GM13977 (cell line): ENCODE measurements at regions not wholly inside any gene's neighbourhood (a gene's known extent, or its start where the extent isn't known, plus 50 kb on each side); places are given as distances from the start of the nearest gene placed in this dataset.
"Not testable (repeated sequence)": the region's sequence is repeated elsewhere in the genome, so short reads cannot be mapped to it uniquely, and the experiment has no call there.

ENCODE experiments used
- DNase-seq: peaks from one replicate; pipeline ENCODE4 v3.0.0; 2012; ENCODE audit warnings: low spot score
- in situ Hi-C: fragments of 300-500 bp; cut with MboI; formaldehyde crosslinking; loops from one replicate; pipeline ENCODE4 v1.12.0; 2022; ENCODE audit warnings: low sequenced_read_pairs, low pct_unique_long_range_greater_than_20kb, mixed read lengths, inconsistent platforms; ENCODE audit not compliant: unreplicated experiment
- TF ChIP-seq, protein P1 (sequence below): IDR thresholded peaks from 2 replicates; pipeline ENCODE4 v1.5.1; 2012; ENCODE audit warnings: mild to moderate bottlenecking, control low read depth; ENCODE audit not compliant: insufficient read depth; ENCODE audit errors: extremely low read depth, missing control alignments

DNA sequence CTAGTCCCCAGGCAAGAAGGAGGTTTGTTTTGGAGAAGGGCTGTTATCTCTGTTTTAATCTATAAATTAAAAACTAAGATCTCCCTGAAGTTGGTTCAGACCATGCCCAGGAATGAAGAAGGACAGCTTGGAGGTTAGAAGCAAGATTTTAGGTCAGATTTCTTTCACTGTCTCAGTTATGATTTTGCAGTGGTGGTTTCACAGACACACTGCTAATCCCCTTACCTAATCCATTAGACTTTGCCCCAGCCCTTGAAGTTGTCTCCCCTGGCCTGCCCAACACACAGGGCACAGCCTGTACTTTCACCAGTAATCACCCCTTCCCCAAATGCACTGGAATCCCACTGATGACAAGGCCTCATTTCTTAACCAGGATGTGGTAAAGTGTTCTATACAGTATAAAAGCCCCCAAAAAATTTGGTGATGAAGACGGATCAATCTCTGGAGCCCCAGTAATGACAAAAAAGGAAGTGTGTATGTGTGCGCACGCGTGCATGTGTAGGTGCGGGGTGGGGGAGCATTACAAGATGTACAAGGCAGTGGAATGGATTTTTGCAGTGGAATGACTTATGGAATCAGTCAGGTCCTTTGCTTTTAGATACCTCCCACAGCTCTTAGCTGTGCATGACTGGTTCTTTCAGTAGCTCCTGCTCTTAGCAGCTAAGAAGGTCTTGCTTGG is 73.1 kb upstream of the TERB2 start:
- peak; percentile 12 for DNase-seq
- TF ChIP-seq, protein P1, sequence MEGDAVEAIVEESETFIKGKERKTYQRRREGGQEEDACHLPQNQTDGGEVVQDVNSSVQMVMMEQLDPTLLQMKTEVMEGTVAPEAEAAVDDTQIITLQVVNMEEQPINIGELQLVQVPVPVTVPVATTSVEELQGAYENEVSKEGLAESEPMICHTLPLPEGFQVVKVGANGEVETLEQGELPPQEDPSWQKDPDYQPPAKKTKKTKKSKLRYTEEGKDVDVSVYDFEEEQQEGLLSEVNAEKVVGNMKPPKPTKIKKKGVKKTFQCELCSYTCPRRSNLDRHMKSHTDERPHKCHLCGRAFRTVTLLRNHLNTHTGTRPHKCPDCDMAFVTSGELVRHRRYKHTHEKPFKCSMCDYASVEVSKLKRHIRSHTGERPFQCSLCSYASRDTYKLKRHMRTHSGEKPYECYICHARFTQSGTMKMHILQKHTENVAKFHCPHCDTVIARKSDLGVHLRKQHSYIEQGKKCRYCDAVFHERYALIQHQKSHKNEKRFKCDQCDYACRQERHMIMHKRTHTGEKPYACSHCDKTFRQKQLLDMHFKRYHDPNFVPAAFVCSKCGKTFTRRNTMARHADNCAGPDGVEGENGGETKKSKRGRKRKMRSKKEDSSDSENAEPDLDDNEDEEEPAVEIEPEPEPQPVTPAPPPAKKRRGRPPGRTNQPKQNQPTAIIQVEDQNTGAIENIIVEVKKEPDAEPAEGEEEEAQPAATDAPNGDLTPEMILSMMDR, result no peak
- in situ Hi-C loops, result no loop called here

DNA sequence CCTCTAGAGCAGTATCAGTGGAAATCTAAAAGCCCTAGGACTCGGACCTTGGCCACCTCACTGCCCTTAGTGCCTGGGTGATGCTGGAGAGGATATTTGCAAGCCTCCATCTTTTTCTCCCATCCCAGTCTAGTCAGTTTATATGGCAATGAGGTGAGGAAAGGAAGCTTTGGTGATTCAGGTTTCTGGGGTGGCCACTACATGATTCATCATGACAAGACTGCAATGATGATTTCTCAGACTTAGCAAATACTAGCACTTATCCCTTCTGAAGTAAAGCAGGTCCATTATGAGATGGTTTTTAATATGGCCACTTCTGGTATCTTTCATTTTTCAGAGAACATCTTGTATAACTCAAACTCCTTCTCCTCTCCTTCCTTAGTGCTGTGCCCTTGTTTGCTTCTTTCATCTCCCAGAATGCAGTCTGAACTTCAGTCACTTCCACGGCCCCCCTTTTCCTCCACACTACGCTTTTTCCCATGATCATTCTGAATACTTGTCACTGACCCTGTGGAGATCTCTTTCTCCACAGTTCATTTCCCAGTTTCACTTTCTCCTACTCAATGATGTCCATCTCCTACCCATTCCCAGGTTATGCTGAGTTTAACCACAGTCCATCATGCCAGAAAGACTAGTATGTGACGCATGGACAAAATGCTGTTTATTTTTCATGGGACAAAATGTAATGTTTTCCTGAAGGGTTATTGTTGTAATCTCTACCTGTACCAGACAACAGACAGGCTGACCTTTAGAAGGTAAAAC is 57.4 kb upstream of the TERB2 start:
- DNase-seq, in situ Hi-C loops: not testable (repeated sequence)

DNA sequence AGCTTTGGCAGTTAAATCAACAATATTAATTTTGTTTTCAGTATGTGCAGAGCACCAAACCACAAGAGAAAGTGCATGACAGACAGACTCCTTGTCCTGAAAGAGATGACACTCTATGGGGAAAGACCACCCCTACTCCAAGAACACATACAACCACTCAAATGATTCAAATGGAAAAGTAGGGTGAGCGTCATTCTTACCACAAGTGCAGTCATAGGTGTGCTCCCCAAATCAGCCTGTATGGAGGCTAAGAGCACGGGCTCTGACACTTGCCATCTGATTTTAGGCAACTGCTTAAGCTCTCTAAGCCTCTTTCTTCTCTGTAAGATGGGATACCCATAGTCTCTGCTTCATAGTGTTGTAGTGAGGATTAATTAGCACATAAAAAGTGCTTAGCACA is 56.7 kb upstream of the TERB2 start:
- DNase-seq, in situ Hi-C loops: not testable (repeated sequence)

DNA sequence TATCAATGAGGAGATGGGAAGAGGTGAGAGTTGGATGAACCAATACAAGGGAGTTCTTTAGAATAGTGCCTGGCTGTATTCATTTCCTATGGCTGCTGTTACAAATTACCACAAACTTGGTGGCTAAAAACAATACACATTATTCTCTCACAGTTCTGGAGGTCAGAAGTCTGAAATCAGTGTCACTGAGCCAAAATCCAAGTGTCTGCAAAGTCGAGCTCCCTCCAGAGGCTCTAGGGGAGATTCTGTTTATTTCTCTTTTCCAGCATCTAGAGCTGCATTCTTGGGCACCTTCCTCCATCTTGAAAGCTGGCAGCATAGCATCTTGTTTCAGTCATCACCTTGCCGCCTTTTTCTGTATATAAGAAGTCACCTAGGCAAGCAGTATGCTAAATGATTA is 55.7 kb upstream of the TERB2 start:
- in situ Hi-C loops, result not testable (repeated sequence)

GRCh38 chr15:44903281-44903680 is 53.2 kb upstream of the TERB2 start:
- DNase-seq, in situ Hi-C loops: not testable (repeated sequence)

More for the DNA sequence above, 55.7 kb upstream of the TERB2 start:
- not testable (repeated sequence) for DNase-seq

DNA sequence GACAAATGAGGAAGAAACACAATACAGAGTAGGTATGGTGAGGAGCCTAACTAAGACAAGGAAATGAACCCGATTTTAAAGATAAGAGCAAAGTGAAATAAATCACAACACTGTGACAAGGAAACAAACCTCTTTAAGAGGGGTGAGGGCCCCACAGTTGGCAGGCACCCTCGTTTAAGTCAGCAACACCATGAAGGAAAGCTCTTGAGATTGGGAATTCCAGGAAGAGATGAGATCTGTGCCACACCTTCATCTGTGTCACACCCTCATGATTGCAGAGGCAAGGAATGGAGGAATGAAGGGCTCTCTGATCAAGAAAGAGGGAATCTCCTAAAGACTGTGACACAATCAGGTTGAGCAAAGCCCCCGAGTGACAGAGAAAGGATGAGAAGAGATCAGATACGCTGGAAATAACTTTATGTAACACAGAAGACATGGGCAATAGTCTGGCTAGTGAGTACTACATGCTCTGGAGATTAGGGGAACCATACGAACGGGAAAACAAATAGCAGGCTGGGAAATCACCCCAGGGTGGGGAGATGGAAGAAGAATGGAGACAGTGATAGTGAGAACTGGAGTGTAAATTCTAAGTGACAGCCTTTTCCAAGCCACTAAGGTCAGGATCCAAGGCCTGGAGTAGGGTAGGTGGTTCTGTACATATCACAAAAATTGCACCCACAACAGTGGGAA is 51.7 kb upstream of the TERB2 start:
- in situ Hi-C loops, DNase-seq: not testable (repeated sequence)
